MG63 (cell line): ENCODE measurements at regions not wholly inside any gene's neighbourhood (a gene's known extent, or its start where the extent isn't known, plus 50 kb on each side); places are given as distances from the start of the nearest gene placed in this dataset.

Experiments
- DNase-seq: peaks from one replicate; pipeline ENCODE4 v3.0.0-alpha.2; 2020
- H3K27me3 ChIP-seq: fragments of 250-450 bp; sonication (Bioruptor Pico); 2 replicates; pipeline ENCODE4 v1.5.1; 2020; ENCODE audit warnings: mild to moderate bottlenecking, moderate library complexity
- H3K36me3 ChIP-seq: fragments of 250-450 bp; sonication (Bioruptor Pico); 2 replicates; pipeline ENCODE4 v1.5.1; 2020; ENCODE audit warnings: mild to moderate bottlenecking, moderate library complexity
- H3K4me3 ChIP-seq: fragments of 250-450 bp; sonication (Bioruptor Pico); 2 replicates; pipeline ENCODE4 v1.5.1; 2020; ENCODE audit warnings: mild to moderate bottlenecking, moderate library complexity
- H3K9me3 ChIP-seq: fragments of 250-450 bp; sonication (Bioruptor Pico); 2 replicates; pipeline ENCODE4 v1.5.1; 2020; ENCODE audit warnings: mild to moderate bottlenecking, moderate library complexity

DNA sequence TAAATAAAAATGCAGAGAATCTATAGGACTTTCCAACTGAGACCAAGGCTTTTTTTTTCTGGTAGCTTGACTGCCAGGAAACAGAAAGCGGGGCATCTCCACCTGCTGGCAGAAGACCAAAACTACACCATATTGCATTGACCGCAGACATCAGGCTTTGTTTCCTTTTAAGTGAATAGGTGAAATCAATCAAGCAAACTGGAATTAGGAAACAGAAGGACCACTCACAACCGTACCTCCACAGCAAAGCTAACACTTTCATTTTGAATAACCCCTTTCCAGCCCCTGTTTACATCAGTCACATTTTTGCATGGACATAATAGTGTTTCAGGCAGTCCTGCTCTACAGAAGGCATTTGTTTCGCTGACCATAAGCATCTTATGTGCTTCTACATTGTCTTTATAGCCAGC is 218.2 kb downstream of the IDS start:
- no peak for DNase-seq
- Histone ChIP-seq H3K27me3 (no peaks in the 10 kb centered on the region), H3K4me3 (no peak overlapping the region), H3K9me3 (no peaks in the 10 kb centered on the region), H3K36me3 (no peaks in the 10 kb centered on the region)

DNA sequence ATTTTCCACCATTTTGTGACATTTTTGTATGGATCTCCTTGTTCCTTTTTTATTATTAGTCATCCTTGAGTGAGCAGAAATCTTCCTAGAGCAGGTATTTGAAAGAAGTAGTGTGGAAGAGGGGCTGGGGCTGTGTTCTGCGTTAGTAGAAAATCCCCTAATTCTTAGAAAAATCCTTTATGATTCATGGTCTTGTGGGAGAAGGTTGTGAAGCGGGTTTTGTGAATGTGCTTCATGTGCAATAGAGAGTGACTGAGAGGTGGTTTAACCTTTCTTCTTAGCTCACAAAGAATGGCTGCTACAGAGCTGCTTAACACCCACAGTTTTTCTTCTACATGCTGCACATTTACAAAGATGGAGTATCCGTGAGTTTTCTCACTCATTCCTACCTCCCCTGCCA is 220.5 kb downstream of the IDS start:
- no peak overlapping the region for H3K4me3 ChIP-seq
- no peaks in the 10 kb centered on the region for H3K9me3 ChIP-seq
- H3K27me3 ChIP-seq = no peaks in the 10 kb centered on the region
- no peak for DNase-seq
- H3K36me3 ChIP-seq = no peaks in the 10 kb centered on the region

DNA sequence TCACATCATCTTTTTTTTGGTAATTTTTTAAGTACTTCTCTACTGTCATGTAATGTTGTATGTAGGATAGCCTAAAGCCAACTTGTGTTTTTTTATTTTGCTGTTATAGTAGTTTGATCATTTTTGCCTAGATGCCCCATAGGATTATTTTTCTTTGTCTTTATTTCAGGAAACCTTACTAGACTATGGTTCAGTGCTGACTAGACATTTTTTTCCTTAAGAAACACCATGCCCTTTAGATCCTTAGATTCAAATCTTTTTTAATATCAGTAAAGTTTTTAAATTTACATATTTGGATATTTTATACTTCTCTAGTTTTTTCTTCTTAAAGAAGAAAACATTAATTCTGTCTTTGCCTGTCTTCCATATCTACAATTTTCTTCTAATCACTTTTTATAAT is 221.3 kb downstream of the IDS start:
- H3K9me3 ChIP-seq = no peaks in the 10 kb centered on the region
- H3K27me3 ChIP-seq = no peaks in the 10 kb centered on the region
- H3K4me3 ChIP-seq = no peak overlapping the region
- H3K36me3 ChIP-seq = no peaks in the 10 kb centered on the region
- no peak for DNase-seq

DNA sequence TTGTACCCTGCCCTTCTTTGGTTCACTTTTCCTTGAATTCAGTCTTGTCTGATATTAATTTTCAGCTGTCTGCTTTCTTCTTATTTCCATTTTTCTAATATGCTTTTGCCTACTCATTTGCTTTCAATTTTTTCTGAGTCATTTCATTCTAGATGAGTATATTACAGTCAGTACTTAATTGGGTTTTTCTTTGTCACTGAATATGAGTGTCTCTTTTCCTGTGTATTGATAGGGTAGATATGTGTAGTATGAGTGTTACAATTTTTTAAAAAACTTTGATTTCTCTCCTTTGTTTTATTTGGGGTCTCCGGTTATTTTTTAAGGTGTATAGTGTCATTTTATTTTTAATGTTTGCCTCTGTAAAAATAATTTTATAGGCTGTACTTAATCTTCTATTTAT is 222.2 kb downstream of the IDS start:
- Histone ChIP-seq H3K27me3 (no peaks in the 10 kb centered on the region), H3K4me3 (no peak overlapping the region), H3K36me3 (no peaks in the 10 kb centered on the region), H3K9me3 (no peaks in the 10 kb centered on the region)
- no peak for DNase-seq

DNA sequence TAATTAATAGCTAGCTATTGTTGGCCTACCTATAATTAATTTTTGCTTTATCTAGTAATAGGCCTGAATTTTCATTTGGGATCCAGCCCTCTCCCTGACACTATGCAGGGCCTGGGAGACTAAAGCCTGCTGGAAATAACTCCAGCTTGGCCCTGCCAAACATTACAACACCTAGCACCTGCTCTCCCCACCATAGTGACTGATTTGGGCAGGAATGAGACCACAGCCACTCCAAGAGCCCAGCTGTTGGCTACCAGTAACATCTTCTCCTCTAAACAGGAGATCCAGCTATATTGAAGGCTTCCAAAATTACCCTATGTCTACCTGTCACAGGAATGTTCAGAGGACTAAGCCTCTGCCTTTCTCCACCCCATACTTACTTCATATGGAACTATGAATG is 225.1 kb downstream of the IDS start:
- Histone ChIP-seq H3K27me3 (no peaks in the 10 kb centered on the region), H3K4me3 (no peak overlapping the region), H3K9me3 (no peaks in the 10 kb centered on the region), H3K36me3 (no peaks in the 10 kb centered on the region)
- DNase-seq = peak; percentile 4

DNA sequence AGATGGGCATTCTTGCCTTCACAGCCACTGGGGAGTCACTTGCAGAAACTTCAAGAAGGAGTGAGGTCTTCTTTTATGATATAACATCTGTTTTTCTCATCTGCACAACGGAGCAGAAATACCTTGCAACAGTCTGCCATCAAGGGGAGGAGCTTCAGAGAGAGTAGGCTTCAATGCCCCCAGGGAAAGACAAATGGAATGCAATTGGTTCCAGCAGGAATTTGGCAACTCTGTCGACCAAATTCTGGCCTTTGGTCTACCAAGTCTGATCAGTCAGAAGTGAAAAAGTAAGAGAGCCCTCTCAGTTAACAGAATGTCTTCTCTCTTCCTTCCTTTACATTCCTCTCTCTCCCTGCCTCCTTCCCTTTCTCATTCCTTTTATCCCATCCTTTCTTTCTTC is 229.3 kb downstream of the IDS start:
- Histone ChIP-seq H3K27me3 (no peaks in the 10 kb centered on the region), H3K4me3 (no peak overlapping the region)

DNA sequence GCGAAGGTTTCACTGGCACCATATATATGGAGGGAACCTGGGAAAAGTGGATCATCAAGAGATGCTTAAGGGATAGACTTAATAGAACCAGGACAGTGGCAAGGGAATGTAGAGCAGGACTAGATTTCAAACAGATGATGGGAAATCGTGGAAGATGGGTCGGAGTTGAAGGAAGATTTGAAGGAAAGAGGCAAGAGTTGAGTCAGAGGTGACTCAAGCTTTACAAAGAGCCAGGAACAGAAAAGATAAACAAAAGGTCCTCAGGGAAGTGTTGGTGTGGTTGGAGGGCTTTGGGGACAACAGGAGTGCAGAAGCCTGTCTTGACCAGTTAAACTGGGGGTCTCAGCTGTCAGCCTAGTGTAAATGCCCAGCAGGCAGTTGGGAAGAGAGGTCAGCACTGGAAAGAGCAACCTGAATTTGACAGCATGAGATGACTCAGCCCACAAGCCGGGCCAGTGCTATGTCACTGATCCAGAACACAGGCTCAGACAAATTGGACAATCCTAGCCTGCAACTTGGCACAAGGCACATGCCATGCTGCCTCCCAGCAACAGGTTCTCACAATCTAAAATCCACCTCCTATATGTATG is 230.5 kb downstream of the IDS start:
- Histone ChIP-seq H3K36me3 (no peaks in the 10 kb centered on the region), H3K27me3 (no peaks in the 10 kb centered on the region), H3K4me3 (no peak overlapping the region), H3K9me3 (no peaks in the 10 kb centered on the region)
- peak; percentile 39 for DNase-seq

More for the DNA sequence above, 229.3 kb downstream of the IDS start:
- H3K36me3 ChIP-seq = no peaks in the 10 kb centered on the region
- no peaks in the 10 kb centered on the region for H3K9me3 ChIP-seq
- DNase-seq = no peak

DNA sequence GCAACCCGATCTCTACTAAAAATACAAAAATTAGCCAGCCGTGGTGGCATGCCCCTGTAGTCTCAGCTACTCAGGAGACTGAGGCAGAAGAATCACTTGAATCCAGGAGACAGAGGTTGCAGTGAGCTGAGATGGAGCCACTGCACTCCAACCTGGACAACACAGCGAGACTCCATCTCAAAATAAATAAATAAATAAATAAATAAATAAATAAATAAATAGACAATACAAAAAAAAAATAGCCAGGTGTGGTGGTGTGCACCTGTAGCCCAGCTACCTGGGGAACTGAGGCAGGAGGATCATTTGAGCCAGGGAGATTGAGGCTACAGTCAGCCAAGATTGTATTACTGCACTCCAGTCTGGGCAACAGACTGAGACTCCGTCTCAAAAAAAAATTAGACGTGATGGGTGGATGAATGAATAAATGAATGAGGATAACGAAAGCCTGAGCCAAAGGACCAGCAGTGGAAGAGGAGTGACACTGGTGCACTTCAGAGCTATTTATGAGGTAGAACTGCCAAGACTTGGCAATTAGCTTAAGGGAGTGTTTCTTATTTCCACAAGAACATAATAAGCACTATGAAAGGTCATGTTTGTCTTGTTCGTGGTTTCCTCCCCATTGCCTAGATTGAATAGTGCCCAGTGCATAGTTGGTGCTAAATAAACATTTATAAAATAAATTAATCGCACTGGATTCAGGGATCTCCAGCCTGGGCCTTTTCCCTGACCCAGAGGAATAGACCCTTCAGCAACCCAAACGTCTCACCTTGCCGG is 232.2 kb downstream of the IDS start:
- Histone ChIP-seq H3K9me3 (no peaks in the 10 kb centered on the region), H3K27me3 (no peaks in the 10 kb centered on the region), H3K36me3 (no peaks in the 10 kb centered on the region), H3K4me3 (no peak overlapping the region)
- no peak for DNase-seq

DNA sequence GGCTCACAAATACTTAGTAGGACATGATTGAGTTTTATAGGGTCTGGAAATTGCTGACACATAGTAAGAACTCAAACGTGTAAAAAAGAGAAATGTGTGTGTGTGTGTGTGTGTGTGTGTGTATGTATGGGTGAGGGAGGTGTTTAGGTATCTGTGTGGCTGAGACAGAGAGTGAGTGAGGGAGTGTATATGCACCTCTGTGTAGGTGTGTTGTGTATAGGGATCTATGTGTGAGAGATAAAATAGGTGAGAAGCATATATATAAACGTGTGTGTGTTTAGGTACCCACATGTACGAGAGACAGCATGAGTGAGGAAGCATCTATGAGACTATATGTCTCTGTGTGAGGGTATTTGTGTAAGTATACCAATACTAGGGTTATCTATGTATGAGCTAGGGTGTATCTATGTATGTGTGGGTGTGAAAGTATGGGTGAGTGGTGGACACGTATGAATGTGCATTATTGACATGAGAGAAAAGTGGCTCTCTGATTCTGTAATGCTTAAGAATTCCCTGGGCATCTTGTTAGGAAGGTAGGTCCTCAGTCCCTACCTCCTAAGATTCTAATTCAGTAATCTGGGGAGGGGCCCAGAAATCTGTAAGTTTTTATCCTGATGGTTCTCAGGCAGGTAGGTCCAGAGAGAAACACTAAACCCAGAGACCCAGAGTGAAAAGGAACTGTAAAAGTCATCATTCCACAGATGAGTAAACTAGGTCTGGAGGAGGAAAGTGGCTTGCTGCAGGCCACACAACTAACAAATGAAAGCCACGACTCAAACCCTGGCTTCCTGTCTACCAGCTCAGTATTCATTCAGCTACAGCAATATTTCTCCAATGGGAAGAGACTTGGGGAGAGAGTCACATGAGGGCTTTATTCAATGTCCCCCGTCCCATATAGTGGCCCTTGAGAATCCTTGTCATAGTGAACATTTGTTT is 237.0 kb downstream of the IDS start:
- H3K9me3 ChIP-seq = no peaks in the 10 kb centered on the region
- DNase-seq = no peak
- no peak overlapping the region for H3K4me3 ChIP-seq
- no peaks in the 10 kb centered on the region for H3K36me3 ChIP-seq
- no peaks in the 10 kb centered on the region for H3K27me3 ChIP-seq

DNA sequence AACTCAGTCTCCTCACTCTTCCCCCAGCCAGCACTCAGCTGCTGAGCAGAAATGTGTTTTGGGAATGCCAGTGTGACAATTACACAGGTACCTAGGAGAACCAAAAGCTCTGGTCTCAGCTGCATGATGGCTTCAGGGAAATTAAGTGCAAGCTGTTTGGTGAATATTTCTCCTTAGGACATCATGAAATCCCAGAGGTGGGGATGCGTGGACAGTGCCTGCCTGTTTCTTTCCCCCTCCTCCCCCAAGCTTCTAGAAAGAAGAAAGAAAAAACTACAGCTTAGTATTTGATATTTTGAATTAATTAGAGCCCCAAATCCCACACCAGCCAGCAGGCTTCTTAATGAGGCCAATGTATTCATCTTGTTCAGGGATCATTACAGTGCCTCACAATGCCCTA is 243.0 kb downstream of the IDS start:
- Histone ChIP-seq H3K9me3 (no peaks in the 10 kb centered on the region), H3K36me3 (no peaks in the 10 kb centered on the region), H3K27me3 (no peaks in the 10 kb centered on the region), H3K4me3 (no peak overlapping the region)
- DNase-seq = no peak

DNA sequence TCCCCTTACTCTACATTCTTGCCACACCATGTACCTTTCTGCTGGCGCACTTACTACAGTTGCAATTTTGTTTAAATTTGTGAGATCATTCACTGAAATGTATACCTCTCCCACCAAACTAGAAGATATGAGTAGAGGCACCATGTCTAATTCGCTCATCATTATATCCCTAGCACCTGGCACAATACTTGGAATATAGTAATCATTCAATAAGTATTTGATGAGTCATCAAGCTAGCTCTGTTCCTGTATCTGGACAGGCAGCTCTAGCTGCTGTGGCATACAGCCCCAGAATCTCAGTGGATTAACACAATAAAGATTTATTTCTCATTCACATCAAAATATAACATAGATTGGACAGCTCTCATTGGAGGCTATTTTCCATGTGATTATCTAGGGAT is 245.9 kb downstream of the IDS start:
- Histone ChIP-seq H3K27me3 (no peaks in the 10 kb centered on the region), H3K9me3 (no peaks in the 10 kb centered on the region), H3K4me3 (no peak overlapping the region), H3K36me3 (no peaks in the 10 kb centered on the region)
- peak; percentile 26 for DNase-seq

DNA sequence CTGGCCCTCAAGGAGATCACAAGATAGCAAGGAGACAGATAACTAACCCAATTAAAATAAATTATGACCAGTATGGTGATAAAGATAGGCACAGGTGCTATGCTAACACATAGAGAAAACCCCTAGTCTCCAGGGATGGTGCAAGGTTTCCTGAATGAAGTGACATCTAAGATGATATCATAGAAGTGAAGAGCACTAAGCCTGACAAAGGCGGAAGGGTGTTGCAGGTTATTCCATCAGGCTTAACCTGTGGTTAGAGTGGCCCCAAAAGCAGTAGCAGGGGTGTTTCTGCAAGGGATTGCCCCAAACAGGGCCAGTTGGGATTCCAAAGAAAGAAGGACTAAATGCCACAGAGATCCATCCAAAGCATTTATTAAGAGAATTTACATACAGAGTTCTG is 249.2 kb downstream of the IDS start:
- Histone ChIP-seq H3K36me3 (no peaks in the 10 kb centered on the region), H3K27me3 (no peaks in the 10 kb centered on the region), H3K4me3 (no peak overlapping the region), H3K9me3 (no peaks in the 10 kb centered on the region)
- DNase-seq = no peak

DNA sequence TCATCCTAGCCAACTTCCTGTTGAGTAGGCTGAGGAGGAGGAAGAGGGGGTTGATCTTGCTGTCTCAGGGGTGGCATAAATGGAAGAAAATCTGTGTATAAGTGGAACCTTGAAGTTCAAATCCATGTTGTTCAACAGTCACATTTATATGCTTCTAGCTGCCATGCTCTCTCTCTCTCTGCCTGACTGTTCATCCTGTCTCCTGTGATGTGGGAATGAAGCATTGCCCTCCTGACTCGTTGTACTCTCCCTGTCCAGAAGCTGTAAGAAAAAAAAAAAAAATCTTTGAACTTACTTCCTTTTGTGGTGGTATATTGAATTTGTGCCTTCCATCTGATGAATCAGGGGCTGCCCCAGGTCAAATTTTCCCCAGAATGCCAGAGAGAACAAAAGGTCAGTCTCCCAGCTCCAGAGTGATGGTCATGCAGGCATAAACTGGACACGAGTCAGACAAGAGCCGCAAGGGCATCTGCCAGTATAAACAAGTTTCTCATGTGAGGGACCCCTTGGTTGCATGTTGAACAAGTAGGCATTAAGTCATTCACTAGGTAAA is 257.0 kb downstream of the IDS start:
- Histone ChIP-seq H3K9me3 (no peaks in the 10 kb centered on the region), H3K36me3 (no peaks in the 10 kb centered on the region), H3K27me3 (no peaks in the 10 kb centered on the region), H3K4me3 (no peak overlapping the region)
- peak; percentile 18 for DNase-seq

DNA sequence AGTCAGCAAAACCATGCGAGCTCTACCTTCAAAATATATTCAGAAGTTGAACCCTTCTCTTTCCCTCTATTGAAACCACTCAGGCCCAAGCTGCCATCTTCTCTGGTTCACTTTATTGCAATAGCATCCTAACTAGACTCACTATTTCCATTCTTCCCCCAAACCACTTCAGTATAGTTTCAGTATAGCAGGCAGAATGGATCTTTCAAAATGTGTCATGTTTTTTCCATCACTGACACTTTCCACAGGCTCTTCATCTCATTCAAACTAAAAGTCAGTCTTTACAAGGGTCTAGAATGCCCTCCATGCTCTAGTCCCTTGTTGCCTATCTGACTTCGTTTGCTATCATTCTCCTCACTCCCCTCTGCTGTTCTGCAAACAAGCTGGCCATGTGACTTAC is 274.4 kb downstream of the IDS start:
- DNase-seq = no peak
- H3K36me3 ChIP-seq = no peaks in the 10 kb centered on the region
- no peaks in the 10 kb centered on the region for H3K9me3 ChIP-seq
- H3K4me3 ChIP-seq = no peak overlapping the region
- no peaks in the 10 kb centered on the region for H3K27me3 ChIP-seq

DNA sequence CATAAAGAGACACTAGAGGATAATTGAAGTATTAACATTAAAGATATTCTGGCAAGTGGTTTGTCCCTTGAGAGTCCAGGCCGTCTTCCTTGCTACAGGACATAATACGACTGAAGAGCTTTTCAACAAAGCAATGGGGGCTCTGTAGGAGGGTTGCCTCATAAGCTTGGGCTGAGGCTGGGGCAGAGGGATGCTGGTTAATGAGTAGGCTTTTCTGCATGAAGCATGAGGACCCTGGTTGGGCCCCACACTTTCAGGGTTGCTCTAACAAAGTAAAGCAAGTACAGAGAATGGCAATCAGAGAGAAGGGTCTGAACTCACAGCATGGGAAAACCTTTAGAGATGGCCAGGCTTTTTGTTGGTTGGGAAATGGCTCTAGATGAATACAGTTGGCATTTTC is 281.3 kb downstream of the IDS start:
- no peak for DNase-seq
- H3K36me3 ChIP-seq = no peaks in the 10 kb centered on the region
- no peaks in the 10 kb centered on the region for H3K27me3 ChIP-seq
- H3K9me3 ChIP-seq = no peaks in the 10 kb centered on the region
- H3K4me3 ChIP-seq = no peak overlapping the region

DNA sequence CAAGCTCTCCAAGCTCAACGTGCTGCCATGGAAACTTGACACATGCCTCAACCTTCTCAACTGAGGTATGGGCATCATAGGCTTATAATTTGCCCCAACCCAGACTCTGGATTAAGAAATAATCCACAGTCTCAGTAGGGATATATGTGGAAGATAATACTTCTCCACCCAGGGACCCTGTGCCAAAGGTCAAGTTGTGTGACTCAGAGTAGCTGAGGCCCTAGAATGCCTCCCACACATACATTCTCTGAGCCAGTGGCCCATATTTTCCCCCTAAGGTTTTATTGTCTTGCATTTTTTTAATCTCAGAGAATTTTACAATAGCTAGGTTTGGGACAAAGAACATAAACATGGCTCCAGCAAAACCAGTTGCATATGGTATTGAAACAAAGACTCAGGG is 283.1 kb downstream of the IDS start:
- H3K27me3 ChIP-seq = no peaks in the 10 kb centered on the region
- DNase-seq = no peak
- H3K4me3 ChIP-seq = no peak overlapping the region
- H3K36me3 ChIP-seq = no peaks in the 10 kb centered on the region
- no peaks in the 10 kb centered on the region for H3K9me3 ChIP-seq

DNA sequence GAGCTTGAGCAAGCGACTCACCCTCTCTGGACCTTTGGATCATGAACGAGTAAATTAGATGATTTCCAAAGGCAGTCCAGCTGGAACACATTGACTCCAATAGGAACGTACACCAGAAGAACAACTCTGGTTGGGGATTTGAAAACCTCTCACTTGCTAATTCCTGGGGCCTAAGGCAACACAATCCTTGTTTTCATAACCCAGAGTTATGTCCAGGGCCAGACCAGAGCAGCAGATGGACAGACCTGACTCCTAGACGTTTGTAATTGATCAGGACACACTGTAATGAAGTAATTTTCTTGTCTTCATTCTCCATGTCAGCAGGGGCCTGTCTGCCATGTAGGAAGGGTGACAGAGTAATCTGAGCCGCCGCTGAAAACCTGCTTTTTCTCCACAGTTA is 283.9 kb downstream of the IDS start:
- Histone ChIP-seq H3K36me3 (no peaks in the 10 kb centered on the region), H3K4me3 (no peak overlapping the region), H3K27me3 (no peaks in the 10 kb centered on the region), H3K9me3 (no peaks in the 10 kb centered on the region)
- no peak for DNase-seq
